ENCODE measurements at regions not wholly inside any gene's neighbourhood (a gene's known extent, or its start where the extent isn't known, plus 50 kb on each side); places are given as distances from the start of the nearest gene placed in this dataset.

- in situ Hi-C loops (cut with HindIII; ENCODE audit: low pct_unique_long_range_greater_than_20kb, low sequenced_read_pairs), result no loop called here
- no peak for TF ChIP-seq JUND (IDR thresholded peaks at IDR 0.05; ENCODE audit: low read depth)
- no peak for DNase-seq (ENCODE audit: low read depth in 1 of 2, low spot score in 1 of 2)
Measured at GRCh38 chr2:64766841-64767669, 113.3 kb upstream of the SERTAD2 start.

- DNase-seq (ENCODE audit: low read depth in 1 of 2, low spot score in 1 of 2), result peak; percentile 48 to 79
- in situ Hi-C loops (cut with HindIII; ENCODE audit: low pct_unique_long_range_greater_than_20kb, low sequenced_read_pairs), result no loop called here
- no peak for TF ChIP-seq JUND (IDR thresholded peaks at IDR 0.05; ENCODE audit: low read depth)
Measured at GRCh38 chr2:64767670-64768468, 114.2 kb upstream of the SERTAD2 start.

DNA sequence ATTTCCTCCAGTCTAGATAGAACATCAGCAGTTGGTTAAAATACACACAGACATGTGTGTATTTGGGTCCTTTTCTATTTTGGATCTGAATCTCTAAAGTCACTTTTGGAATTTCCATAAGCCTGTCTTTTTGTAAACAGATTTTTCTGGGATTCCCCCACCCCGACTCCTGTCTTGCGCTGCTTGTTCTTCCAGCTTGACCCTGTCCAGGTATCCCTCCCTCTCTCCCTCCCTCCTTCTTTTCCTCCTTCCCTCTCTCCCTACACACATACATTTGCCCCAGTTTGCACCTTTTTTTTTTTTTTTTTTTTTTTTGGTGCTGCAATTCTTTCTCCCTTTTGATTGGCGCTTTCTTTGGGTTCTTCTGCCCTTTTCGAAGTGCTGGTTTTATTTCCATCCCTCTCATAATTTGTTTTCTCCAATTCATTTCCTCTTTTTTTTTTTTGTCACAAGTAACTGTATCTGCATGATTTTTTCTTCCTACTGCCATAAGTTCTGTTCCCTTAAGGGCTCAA lies 114.8 kb upstream of the SERTAD2 start:
- DNase-seq (ENCODE audit: low read depth in 1 of 2, low spot score in 1 of 2), result peak in 1 of 2 experiments; percentile 18
- in situ Hi-C loops (cut with HindIII; ENCODE audit: low pct_unique_long_range_greater_than_20kb, low sequenced_read_pairs), result no loop called here
- TF ChIP-seq JUND (IDR thresholded peaks at IDR 0.05; ENCODE audit: low read depth), result no peak

GRCh38 chr2:64769392-64770044 lies 115.8 kb upstream of the SERTAD2 start:
- DNase-seq (ENCODE audit: low read depth in 1 of 2, low spot score in 1 of 2), result no peak
- in situ Hi-C loops (cut with HindIII; ENCODE audit: low pct_unique_long_range_greater_than_20kb, low sequenced_read_pairs), result no loop called here
- TF ChIP-seq JUND (IDR thresholded peaks at IDR 0.05; ENCODE audit: low read depth), result no peak

DNA sequence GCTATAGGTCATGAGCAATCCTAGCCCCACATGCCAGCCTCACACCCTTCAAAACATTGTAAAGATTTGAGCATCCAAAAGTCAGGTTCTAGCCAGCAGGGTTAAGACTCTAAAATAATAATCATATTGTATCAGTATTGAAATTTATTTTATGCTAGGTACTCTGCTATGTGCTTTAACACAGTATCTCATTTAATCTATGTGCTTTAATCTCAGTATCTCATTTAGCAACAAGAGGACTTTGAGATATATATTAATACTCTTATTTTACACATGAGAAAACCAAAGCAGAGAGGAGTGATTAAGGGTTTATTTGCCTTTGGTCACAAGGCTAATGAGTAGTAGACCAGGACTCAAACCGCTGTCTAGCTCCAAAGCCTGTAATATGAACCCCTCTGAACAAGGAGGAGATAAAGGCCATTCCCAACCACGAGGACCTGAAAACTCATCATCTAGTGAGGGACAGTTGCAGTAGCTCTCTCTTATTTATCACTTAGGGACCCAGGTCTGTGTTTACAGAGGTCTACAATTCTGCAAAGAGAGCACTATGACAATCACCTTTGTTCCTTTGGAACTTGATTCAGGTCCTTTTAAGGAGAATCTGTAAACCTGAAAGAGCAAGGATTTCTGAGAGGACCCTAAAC lies 116.5 kb upstream of the SERTAD2 start:
- no peak for DNase-seq (ENCODE audit: low read depth in 1 of 2, low spot score in 1 of 2)
- in situ Hi-C loops (cut with HindIII; ENCODE audit: low pct_unique_long_range_greater_than_20kb, low sequenced_read_pairs), result no loop called here
- TF ChIP-seq JUND (IDR thresholded peaks at IDR 0.05; ENCODE audit: low read depth), result no peak

DNA sequence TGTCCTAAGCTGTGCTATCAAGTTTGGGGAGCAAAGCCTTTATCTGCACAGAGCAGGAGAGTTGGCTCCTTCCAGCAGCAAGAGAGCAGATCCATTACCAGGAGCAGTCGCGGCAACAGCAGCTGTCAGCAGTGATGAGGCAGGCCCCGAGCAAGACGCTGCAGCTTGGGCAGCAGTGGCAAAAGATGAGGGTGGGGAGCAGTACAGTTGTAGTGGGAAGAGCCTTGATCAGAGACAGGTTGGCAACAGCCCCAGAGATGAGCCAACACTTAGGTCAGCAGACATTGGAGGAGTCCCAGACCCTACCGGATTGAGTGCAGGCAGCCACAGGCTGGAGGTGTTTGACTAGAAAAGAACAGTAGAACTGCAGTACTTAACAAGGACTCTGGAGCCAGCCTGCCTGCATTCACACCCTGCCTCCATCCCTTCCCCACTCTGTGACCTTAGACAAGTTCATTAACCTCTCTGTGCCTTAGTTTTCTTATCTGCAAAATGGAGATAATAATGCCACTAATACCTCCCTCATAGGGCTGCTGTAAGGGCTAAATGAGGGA lies 117.1 kb upstream of the SERTAD2 start:
- no peak for TF ChIP-seq JUND (IDR thresholded peaks at IDR 0.05; ENCODE audit: low read depth)
- DNase-seq (ENCODE audit: low read depth in 1 of 2, low spot score in 1 of 2), result no peak
- in situ Hi-C loops (cut with HindIII; ENCODE audit: low pct_unique_long_range_greater_than_20kb, low sequenced_read_pairs), result no loop called here

DNA sequence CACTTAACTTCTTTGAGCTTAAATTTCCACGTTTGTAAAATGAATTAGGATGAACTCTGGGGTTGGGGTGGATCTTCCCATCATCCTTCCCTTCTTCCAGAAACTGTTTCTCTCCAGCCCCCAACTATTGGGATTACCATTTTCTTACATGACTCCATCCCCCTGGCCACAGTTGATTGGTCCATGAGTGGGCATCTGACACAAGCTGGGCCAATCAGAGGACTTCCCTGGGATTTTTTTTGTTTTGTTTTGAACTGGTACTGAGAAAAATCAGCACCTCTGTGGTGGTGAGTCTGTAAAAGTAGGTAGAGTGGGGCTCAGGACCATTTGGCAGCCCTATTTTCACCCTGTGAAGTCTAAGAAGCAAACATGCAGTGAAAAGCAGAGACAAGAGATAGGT lies 118.0 kb upstream of the SERTAD2 start:
- DNase-seq (ENCODE audit: low read depth in 1 of 2, low spot score in 1 of 2), result no peak
- in situ Hi-C loops (cut with HindIII; ENCODE audit: low pct_unique_long_range_greater_than_20kb, low sequenced_read_pairs), result no loop called here
- TF ChIP-seq JUND (IDR thresholded peaks at IDR 0.05; ENCODE audit: low read depth), result no peak

GRCh38 chr2:64773461-64774118 lies 119.9 kb upstream of the SERTAD2 start:
- no peak for DNase-seq (ENCODE audit: low read depth in 1 of 2, low spot score in 1 of 2)
- in situ Hi-C loops (cut with HindIII; ENCODE audit: low pct_unique_long_range_greater_than_20kb, low sequenced_read_pairs), result no loop called here
- TF ChIP-seq JUND (IDR thresholded peaks at IDR 0.05; ENCODE audit: low read depth), result no peak

- no peak for DNase-seq (ENCODE audit: low read depth in 1 of 2, low spot score in 1 of 2)
Measured at GRCh38 chr2:64777841-64778240, 124.1 kb upstream of the SERTAD2 start.

GRCh38 chr2:64779117-64779690 lies 125.5 kb upstream of the SERTAD2 start:
- DNase-seq (ENCODE audit: low read depth in 1 of 2, low spot score in 1 of 2), result no peak
- in situ Hi-C loops (cut with HindIII; ENCODE audit: low pct_unique_long_range_greater_than_20kb, low sequenced_read_pairs), result no loop called here
- no peak for TF ChIP-seq JUND (IDR thresholded peaks at IDR 0.05; ENCODE audit: low read depth)

More at GRCh38 chr2:64777841-64778240, 124.1 kb upstream of the SERTAD2 start:
- no peak for TF ChIP-seq JUND (IDR thresholded peaks at IDR 0.05; ENCODE audit: low read depth)
- in situ Hi-C loops (cut with HindIII; ENCODE audit: low pct_unique_long_range_greater_than_20kb, low sequenced_read_pairs), result no loop called here

DNA sequence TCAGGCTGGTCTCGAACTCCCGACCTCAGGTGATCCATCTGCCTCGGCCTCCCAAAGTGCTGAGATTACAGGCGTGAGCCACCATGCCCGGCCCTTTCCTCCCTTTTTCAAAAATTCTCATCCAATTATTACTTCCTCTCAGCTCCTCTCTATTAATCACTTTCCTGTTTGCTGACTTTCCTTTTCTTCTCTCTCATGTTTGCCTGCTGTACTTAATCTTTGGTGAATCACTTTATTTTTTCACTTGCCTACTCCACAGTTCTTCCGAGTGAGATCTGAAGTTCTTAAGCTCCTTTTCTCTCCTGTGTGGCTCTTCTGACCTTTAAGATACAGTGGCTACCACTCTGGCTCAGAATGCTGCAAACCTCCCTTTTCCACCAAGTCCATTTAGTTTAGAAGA lies 126.3 kb upstream of the SERTAD2 start:
- TF ChIP-seq JUND (IDR thresholded peaks at IDR 0.05; ENCODE audit: low read depth), result no peak
- in situ Hi-C loops (cut with HindIII; ENCODE audit: low pct_unique_long_range_greater_than_20kb, low sequenced_read_pairs), result no loop called here
- DNase-seq (ENCODE audit: low read depth in 1 of 2, low spot score in 1 of 2), result no peak
